ENCODE measurements at regions not wholly inside any gene's neighbourhood (a gene's known extent, or its start where the extent isn't known, plus 50 kb on each side); places are given as distances from the start of the nearest gene placed in this dataset.

GRCh38 chr6:8764733-8765132 is 329.4 kb upstream of the SLC35B3 start:
- DNase-seq: no peak

DNA sequence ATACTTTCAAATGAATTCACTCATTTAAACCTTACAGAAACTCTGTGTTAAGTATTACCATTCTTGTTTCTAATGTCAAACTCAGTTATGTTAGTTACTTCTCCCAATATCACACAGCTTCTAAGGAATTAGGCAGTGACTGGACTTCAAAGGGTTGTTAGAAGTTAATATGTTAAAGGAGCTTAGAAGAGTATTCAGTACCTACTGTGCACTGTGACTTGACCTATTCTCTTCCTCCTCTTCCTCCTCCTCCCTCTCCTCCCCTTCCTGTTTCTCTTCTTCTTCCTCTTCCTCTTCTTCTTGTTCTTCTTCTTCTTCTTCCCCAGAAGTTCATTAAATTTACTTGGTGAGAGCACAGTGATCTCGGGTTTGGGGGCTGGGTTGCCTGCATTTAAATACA is 325.6 kb upstream of the SLC35B3 start:
- DNase-seq: no peak

GRCh38 chr6:8758412-8758811 is 323.1 kb upstream of the SLC35B3 start:
- no peak for DNase-seq

GRCh38 chr6:8750627-8751026 is 315.3 kb upstream of the SLC35B3 start:
- DNase-seq: no peak

- no peak for DNase-seq
Measured at GRCh38 chr6:8749465-8749864, 314.1 kb upstream of the SLC35B3 start.

DNA sequence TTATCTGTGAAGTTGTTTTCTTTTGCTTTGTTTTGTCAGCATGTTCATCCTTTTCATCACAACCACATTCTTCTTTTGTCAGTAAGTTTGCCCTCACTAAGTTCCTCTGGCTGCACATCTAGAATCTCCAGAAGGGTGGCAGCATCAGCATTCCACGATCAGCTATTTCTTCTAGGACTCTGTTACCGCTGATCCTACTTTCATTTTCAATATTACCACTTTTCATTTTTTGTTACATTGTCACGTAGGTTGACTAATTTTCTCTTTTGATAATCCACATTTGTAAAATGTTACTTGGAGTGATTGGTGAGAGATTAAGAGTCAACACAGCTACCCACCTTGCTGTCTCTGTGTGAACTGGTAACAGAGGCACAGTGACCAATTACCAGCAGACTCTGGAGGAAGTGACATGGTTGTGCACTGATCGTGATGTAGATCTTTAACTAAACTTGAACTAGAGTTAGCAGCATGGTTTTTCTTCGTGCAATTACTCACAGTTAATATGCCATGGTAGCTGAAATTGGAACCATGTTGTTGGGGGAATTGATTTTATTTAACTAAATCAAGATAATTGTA is 307.9 kb upstream of the SLC35B3 start:
- no peak for DNase-seq

DNA sequence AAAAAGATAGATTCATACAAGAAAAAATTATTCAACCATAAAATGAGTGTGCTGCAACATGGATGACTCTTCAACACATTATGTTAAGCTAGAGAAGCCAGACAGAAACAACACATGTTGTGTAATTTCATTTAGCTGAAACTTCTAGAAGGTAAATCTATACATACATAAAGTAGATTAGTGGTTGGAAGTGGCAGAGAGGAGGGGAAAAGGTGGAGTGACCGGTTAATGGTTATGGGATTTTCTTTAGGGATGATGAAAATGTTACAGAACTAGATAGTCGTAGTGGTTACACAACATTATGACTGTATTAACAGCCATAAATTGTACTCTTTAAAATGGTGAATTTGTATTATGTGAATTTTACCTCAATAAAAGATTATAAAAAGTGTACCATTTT is 304.1 kb upstream of the SLC35B3 start:
- no peak for DNase-seq

DNA sequence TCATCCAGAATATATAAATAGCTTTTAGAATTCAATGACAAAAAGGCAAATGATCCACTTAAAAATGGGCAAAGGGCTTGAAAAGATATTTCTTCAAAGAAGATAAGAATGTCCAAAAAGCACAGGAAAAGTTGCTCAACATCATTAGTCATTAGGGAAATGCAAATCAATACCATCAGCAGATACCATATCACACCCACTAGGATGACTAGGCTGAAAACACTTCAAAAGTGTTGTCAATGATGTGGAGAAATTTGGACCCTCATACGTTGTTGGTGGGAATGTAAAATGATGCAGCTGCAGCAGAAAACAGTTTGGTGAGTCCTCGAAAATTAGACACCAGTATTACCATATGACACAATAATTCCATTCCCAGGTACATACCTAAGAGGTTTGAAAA is 303.6 kb upstream of the SLC35B3 start:
- DNase-seq: no peak

DNA sequence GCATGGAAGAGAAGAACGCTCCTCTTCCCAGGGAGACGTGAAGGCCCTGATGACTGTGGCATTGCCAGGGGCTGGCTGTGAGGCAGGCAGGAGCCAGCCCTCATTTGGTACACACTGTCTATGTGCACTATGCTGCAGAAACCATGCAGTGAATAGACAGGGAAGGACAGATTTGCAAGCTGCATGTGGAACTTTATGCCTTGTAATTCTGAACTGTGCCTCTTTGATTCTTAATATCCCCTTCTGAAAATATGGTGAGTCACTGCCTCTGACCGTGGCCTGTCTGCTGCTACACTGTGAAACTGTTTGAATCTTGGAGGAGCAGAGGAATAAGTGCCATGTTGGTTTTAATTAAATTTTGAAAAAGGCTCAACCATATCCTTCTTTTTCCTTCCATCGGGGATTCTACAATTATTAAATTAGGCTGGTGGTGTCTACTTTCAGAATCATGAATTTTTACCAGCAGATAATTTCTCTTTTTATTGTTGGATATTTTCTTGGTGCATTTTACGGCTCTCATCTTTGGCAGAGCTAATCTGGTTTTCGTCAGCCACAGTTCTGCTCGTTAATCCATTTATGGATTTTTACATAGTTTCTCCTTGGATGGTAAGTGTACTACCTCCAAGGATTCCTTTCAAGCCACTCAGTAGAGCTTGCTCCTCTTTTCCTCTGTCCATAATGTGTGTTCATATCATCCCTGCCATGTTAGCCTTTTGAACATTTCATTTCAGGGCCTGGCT is 301.0 kb upstream of the SLC35B3 start:
- no peak for DNase-seq

- DNase-seq: no peak
Measured at GRCh38 chr6:8733879-8734278, 298.5 kb upstream of the SLC35B3 start.

DNA sequence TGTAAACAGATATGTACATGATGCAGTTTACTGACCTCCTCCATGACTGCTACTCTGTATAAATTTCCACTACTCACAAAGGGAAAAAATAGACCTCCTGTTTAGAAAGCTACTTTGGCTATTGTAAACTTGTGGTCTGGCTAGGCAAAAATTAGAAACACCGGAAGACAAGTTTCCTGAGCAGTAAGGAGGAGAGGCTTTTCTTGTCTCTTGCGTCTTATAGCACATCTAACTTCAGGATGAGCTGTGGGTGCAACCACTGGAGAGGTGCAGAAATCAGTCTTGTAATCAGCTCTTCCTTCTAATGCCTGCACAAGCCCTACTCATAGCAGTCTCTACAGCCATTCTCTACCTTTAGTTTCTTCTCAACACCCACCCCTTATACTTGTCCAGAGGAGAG is 296.5 kb upstream of the SLC35B3 start:
- DNase-seq: no peak

- no peak for DNase-seq
Measured at GRCh38 chr6:8710668-8711431, 275.5 kb upstream of the SLC35B3 start.

- DNase-seq: no peak
Measured at GRCh38 chr6:8707956-8708772, 272.8 kb upstream of the SLC35B3 start.

GRCh38 chr6:8707369-8707768 is 272.0 kb upstream of the SLC35B3 start:
- no peak for DNase-seq

GRCh38 chr6:8705435-8706020 is 270.2 kb upstream of the SLC35B3 start:
- DNase-seq: no peak

GRCh38 chr6:8703059-8703458 is 267.7 kb upstream of the SLC35B3 start:
- no peak for DNase-seq

DNA sequence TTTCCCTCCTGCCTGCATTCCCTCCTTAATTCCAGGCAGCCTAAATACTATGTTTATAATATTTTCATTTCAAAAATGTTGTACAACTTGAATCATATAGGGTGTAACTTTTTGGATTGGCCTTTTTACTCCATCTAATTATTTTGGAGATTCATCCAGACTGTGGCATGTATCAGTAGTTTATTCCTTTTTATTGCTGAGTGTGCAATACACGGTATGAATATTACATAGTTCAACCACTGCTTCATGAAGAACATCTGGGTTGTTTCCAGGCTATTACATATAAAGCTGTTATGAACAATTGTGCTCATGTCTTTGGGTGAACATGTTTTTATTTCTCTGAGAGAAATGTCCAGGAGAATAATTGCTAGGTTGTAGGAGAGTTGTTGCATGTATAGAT is 253.5 kb upstream of the SLC35B3 start:
- DNase-seq: no peak

GRCh38 chr6:8686077-8686476 is 250.7 kb upstream of the SLC35B3 start:
- no peak for DNase-seq

DNA sequence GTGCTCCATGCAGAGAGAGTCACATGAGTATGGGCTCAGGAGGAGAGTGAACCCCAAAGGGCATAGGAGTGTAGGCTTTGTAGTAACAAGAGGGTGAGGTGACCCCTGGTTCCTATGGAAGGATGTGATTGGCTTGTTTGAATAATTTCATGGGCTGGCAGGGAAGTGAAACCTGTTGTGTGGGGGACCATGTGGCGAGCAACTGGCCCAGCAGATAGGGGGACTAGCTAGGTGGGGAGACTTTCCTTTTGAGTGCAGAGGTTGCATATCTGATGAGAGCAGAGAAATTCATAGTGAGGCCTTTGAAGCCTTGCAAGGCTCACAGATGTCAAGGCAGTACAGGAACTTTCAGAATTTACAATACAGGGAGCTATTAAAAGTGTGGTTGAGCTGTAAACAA is 247.9 kb upstream of the SLC35B3 start:
- DNase-seq: no peak

- DNase-seq: no peak
Measured at GRCh38 chr6:8679823-8680222, 244.5 kb upstream of the SLC35B3 start.

- DNase-seq: no peak
Measured at GRCh38 chr6:8678466-8678865, 243.1 kb upstream of the SLC35B3 start.

DNA sequence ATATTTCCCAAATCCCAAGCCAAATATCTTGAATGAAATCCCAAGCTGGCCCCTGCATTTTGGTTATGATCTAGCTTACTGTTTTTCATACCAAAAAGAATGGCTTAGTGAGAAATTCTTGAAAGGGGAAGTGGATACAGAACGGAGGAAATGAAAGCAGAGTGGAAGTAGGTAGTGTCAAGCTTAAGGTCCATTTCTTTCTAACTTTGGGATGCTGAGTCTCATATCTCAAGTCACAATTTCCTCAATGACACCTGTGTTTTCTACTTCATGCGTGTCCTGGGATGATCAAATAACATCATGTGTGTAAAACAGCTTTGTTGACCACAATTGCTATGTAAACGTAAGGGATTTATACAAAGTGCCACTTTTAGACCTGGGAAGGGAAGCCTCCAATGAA is 238.8 kb upstream of the SLC35B3 start:
- no peak for DNase-seq

DNA sequence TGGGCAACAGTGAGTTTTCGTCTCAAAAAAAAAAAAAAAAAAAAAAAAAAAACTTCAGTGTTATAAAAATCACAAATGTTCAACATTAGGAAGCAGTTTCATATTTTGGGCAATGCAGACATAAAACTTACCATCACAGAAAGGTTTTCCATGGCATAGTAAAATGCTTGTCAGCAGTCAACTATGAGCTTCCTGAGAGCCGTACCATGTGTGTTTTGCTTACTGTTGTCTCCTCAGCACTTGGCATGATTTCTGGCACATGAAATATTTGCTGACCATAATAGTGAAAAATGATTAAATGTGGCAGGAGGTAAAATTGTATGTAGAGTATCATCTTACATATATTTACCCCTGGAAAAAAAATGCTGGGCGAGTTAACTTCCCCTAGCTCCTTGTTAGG is 237.5 kb upstream of the SLC35B3 start:
- no peak for DNase-seq
